ENCODE measurements at regions not wholly inside any gene's neighbourhood (a gene's known extent, or its start where the extent isn't known, plus 50 kb on each side); places are given as distances from the start of the nearest gene placed in this dataset.

- Histone ChIP-seq H3K36me3 (ENCODE audit: control insufficient read depth in 1 of 2, insufficient read depth in 2 of 2, low read length in 1 of 2) (no peaks in the 10 kb centered on the region), H3K9me3 (ENCODE audit: control insufficient read depth, low read length) (no peaks in the 10 kb centered on the region), H3K4me1 (ENCODE audit: control insufficient read depth in 1 of 2, insufficient read depth in 2 of 2, low read length in 2 of 2) (no peaks in the 10 kb centered on the region), H3K27ac (ENCODE audit: low read depth in 1 of 2, low read length in 2 of 2) (no peak overlapping the region), H3K4me3 (ENCODE audit: low read length in 2 of 2) (no peak overlapping the region), H3K27me3 (ENCODE audit: control insufficient read depth in 1 of 2, insufficient read depth in 2 of 2, low read length in 1 of 2) (no peaks in the 10 kb centered on the region)
- WGBS, 2 donors, result 49 to 53% methylated on average over 2 of the region's 2 CpGs
- ATAC-seq (ENCODE audit: low FRiP score) (no peak), DNase-seq (no peak)
- intact Hi-C loops (cut with DNase I), result no loop called here
Observed at GRCh38 chr2:34254272-34254878, 655.3 kb upstream of the FAM98A start.

GRCh38 chr2:34252111-34252510 lies 653.0 kb upstream of the FAM98A start:
- intact Hi-C loops (cut with DNase I), result no loop called here

DNA sequence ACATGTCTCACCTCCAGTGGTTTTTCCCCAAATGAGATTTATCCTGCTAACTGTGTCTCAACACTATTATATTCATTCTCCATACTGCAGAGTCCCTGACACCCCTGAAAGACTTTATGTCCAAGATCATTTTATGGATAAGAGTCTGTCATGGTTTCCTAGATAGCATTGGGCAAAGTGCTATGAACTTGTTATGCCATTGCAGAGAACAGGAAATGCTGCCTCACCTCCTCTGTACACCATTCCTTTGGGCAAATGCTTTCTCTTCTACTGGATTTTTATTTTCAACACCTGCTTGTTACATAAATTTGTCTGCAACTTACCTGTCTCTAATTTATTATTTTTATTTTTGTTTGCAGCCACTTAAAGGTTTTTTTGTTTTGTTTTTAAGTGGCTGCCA lies 652.5 kb upstream of the FAM98A start:
- DNase-seq (no peak), ATAC-seq (ENCODE audit: low FRiP score) (no peak)
- no peak overlapping the region for H3K4me3 ChIP-seq (ENCODE audit: low read length in 2 of 2)
- H3K9me3 ChIP-seq (ENCODE audit: control insufficient read depth, low read length), result no peaks in the 10 kb centered on the region
- no peak overlapping the region for H3K27ac ChIP-seq (ENCODE audit: low read depth in 1 of 2, low read length in 2 of 2)
- H3K27me3 ChIP-seq (ENCODE audit: control insufficient read depth in 1 of 2, insufficient read depth in 2 of 2, low read length in 1 of 2), result no peaks in the 10 kb centered on the region
- intact Hi-C loops (cut with DNase I), result no loop called here
- no peaks in the 10 kb centered on the region for H3K36me3 ChIP-seq (ENCODE audit: control insufficient read depth in 1 of 2, insufficient read depth in 2 of 2, low read length in 1 of 2)
- H3K4me1 ChIP-seq (ENCODE audit: control insufficient read depth in 1 of 2, insufficient read depth in 2 of 2, low read length in 2 of 2), result no peaks in the 10 kb centered on the region

More at GRCh38 chr2:34252111-34252510, 653.0 kb upstream of the FAM98A start:
- H3K27me3 ChIP-seq (ENCODE audit: control insufficient read depth in 1 of 2, insufficient read depth in 2 of 2, low read length in 1 of 2), result no peaks in the 10 kb centered on the region
- no peaks in the 10 kb centered on the region for H3K36me3 ChIP-seq (ENCODE audit: control insufficient read depth in 1 of 2, insufficient read depth in 2 of 2, low read length in 1 of 2)
- whole genome bisulfite sequencing, 2 donors, result 52 to 64% methylated on average over 3 of the region's 3 CpGs
- H3K9me3 ChIP-seq (ENCODE audit: control insufficient read depth, low read length), result no peaks in the 10 kb centered on the region
- DNase-seq (no peak), ATAC-seq (ENCODE audit: low FRiP score) (no peak)
- H3K27ac ChIP-seq (ENCODE audit: low read depth in 1 of 2, low read length in 2 of 2), result no peak overlapping the region
- H3K4me3 ChIP-seq (ENCODE audit: low read length in 2 of 2), result no peak overlapping the region
- no peaks in the 10 kb centered on the region for H3K4me1 ChIP-seq (ENCODE audit: control insufficient read depth in 1 of 2, insufficient read depth in 2 of 2, low read length in 2 of 2)

GRCh38 chr2:34244195-34244594 lies 645.1 kb upstream of the FAM98A start:
- intact Hi-C loops (cut with DNase I), result no loop called here
- Histone ChIP-seq H3K27ac (ENCODE audit: low read depth in 1 of 2, low read length in 2 of 2) (no peak overlapping the region), H3K4me1 (ENCODE audit: control insufficient read depth in 1 of 2, insufficient read depth in 2 of 2, low read length in 2 of 2) (no peaks in the 10 kb centered on the region), H3K36me3 (ENCODE audit: control insufficient read depth in 1 of 2, insufficient read depth in 2 of 2, low read length in 1 of 2) (no peaks in the 10 kb centered on the region), H3K4me3 (ENCODE audit: low read length in 2 of 2) (no peak overlapping the region), H3K9me3 (ENCODE audit: control insufficient read depth, low read length) (no peaks in the 10 kb centered on the region), H3K27me3 (ENCODE audit: control insufficient read depth in 1 of 2, insufficient read depth in 2 of 2, low read length in 1 of 2) (no peaks in the 10 kb centered on the region)
- WGBS, 2 donors, result 79 to 85% methylated on average over 3 of the region's 3 CpGs
- DNase-seq, result no peak
- ATAC-seq (ENCODE audit: low FRiP score), result no peak

DNA sequence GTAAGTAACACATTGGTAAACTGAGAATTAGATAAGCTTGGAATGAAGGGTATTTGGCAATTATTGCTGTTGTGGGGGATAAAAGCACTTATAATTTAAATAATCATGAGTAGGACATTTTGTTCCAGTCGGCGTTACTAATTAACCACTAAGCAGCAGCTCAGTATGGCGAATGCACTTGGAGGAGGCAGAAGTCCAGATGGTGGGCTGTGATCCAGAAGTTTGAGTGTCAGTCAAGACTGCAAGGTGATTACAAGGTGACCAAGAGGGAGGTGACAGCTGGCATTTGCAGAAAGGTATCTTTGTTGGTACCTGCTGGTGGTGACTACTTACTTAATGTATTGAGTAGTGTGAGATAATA lies 643.6 kb upstream of the FAM98A start:
- Histone ChIP-seq H3K36me3 (ENCODE audit: control insufficient read depth in 1 of 2, insufficient read depth in 2 of 2, low read length in 1 of 2) (no peaks in the 10 kb centered on the region), H3K27ac (ENCODE audit: low read depth in 1 of 2, low read length in 2 of 2) (no peak overlapping the region), H3K4me3 (ENCODE audit: low read length in 2 of 2) (no peak overlapping the region), H3K27me3 (ENCODE audit: control insufficient read depth in 1 of 2, insufficient read depth in 2 of 2, low read length in 1 of 2) (no peaks in the 10 kb centered on the region), H3K9me3 (ENCODE audit: control insufficient read depth, low read length) (peaks cover 2% of the 10 kb centered on the region), H3K4me1 (ENCODE audit: control insufficient read depth in 1 of 2, insufficient read depth in 2 of 2, low read length in 2 of 2) (no peaks in the 10 kb centered on the region)
- 31 to 36% methylated on average over 3 of the region's 3 CpGs for WGBS, 2 donors
- intact Hi-C loops (cut with DNase I), result no loop called here
- no peak for DNase-seq
- no peak for ATAC-seq (ENCODE audit: low FRiP score)

DNA sequence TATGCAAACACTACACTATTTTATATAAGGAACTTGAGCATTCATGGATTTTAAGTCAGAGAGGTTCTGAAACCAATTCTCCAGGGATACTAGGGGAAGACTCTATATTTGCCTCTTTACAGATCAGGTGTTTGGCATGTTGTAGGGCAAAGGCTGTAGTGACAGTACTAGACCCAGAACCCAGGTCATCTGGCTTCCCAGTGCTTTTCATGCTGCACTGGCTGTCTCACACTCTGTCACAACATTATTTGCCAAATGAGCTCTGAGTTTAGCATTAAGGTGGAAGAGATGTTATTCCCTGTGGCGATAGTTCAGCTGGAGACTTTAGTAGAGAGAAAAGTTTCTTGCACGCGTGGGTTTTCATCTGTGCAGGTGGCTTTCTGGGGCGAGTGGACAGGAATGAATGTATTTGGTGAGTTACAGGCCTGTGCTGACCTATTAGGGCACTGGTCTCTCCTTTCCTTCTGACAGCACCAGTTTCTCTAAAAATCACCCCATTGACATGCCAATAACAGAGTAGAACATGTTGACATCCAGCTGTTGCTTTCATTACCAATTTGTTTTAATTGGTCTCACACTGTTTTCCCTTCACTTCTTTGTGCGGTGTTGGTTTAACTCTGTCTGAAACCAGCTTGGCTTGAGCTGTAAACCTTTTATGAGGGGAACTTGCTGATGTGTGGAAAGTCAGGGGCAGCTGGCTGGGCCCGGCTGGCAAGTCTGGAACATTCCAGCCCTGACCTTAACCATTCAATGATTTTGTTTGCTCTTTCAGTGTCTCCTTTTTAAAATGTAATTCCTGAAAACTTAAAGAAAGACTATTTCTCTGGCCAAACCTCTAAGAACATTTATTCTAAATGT lies 643.0 kb upstream of the FAM98A start:
- DNase-seq, result no peak
- WGBS, 2 donors, result 51 to 56% methylated on average over 6 of the region's 6 CpGs

GRCh38 chr2:34239511-34239910 lies 640.4 kb upstream of the FAM98A start:
- Histone ChIP-seq H3K36me3 (ENCODE audit: control insufficient read depth in 1 of 2, insufficient read depth in 2 of 2, low read length in 1 of 2) (no peaks in the 10 kb centered on the region), H3K9me3 (ENCODE audit: control insufficient read depth, low read length) (peaks cover 4% of the 10 kb centered on the region), H3K27ac (ENCODE audit: low read depth in 1 of 2, low read length in 2 of 2) (no peak overlapping the region), H3K27me3 (ENCODE audit: control insufficient read depth in 1 of 2, insufficient read depth in 2 of 2, low read length in 1 of 2) (no peaks in the 10 kb centered on the region), H3K4me3 (ENCODE audit: low read length in 2 of 2) (no peak overlapping the region), H3K4me1 (ENCODE audit: control insufficient read depth in 1 of 2, insufficient read depth in 2 of 2, low read length in 2 of 2) (no peaks in the 10 kb centered on the region)
- intact Hi-C loops (cut with DNase I), result no loop called here
- ATAC-seq (ENCODE audit: low FRiP score) (no peak), DNase-seq (no peak)
- WGBS, 2 donors, result 59 to 66% methylated on average over 1 of the region's 1 CpG

More for the DNA sequence above, 643.0 kb upstream of the FAM98A start:
- H3K9me3 ChIP-seq (ENCODE audit: control insufficient read depth, low read length), result peaks cover 2% of the 10 kb centered on the region
- no peaks in the 10 kb centered on the region for H3K4me1 ChIP-seq (ENCODE audit: control insufficient read depth in 1 of 2, insufficient read depth in 2 of 2, low read length in 2 of 2)
- no peaks in the 10 kb centered on the region for H3K36me3 ChIP-seq (ENCODE audit: control insufficient read depth in 1 of 2, insufficient read depth in 2 of 2, low read length in 1 of 2)
- H3K4me3 ChIP-seq (ENCODE audit: low read length in 2 of 2), result no peak overlapping the region
- intact Hi-C loops (cut with DNase I), result no loop called here
- no peak overlapping the region for H3K27ac ChIP-seq (ENCODE audit: low read depth in 1 of 2, low read length in 2 of 2)
- no peaks in the 10 kb centered on the region for H3K27me3 ChIP-seq (ENCODE audit: control insufficient read depth in 1 of 2, insufficient read depth in 2 of 2, low read length in 1 of 2)
- ATAC-seq (ENCODE audit: low FRiP score), result no peak

DNA sequence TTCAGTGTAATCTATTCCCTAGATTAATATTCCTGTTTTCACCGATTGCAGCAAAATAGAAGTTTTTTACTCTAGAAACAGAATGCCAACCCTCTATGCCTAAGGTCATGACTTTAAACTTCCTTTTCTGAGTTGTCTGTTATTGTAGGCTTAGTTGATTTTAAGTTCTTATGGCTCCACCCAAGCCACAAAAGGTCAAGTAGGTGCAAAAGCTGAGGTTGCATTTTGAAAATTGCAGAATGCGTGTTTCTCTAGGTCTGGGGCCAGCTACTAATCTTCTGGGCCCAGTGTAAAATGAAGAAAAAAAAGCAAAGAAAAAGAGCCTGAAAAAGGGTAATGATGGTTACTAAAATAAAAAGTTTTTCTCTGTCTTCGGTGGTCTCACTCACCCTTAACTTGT lies 635.7 kb upstream of the FAM98A start:
- DNase-seq, result no peak
- Histone ChIP-seq H3K9me3 (ENCODE audit: control insufficient read depth, low read length) (peaks cover 4% of the 10 kb centered on the region), H3K36me3 (ENCODE audit: control insufficient read depth in 1 of 2, insufficient read depth in 2 of 2, low read length in 1 of 2) (no peaks in the 10 kb centered on the region), H3K4me1 (ENCODE audit: control insufficient read depth in 1 of 2, insufficient read depth in 2 of 2, low read length in 2 of 2) (no peaks in the 10 kb centered on the region), H3K4me3 (ENCODE audit: low read length in 2 of 2) (no peak overlapping the region), H3K27ac (ENCODE audit: low read depth in 1 of 2, low read length in 2 of 2) (no peak overlapping the region), H3K27me3 (ENCODE audit: control insufficient read depth in 1 of 2, insufficient read depth in 2 of 2, low read length in 1 of 2) (no peaks in the 10 kb centered on the region)
- intact Hi-C loops (cut with DNase I), result no loop called here
- no peak for ATAC-seq (ENCODE audit: low FRiP score)
- WGBS, 2 donors, result 21 to 35% methylated on average over 3 of the region's 3 CpGs

DNA sequence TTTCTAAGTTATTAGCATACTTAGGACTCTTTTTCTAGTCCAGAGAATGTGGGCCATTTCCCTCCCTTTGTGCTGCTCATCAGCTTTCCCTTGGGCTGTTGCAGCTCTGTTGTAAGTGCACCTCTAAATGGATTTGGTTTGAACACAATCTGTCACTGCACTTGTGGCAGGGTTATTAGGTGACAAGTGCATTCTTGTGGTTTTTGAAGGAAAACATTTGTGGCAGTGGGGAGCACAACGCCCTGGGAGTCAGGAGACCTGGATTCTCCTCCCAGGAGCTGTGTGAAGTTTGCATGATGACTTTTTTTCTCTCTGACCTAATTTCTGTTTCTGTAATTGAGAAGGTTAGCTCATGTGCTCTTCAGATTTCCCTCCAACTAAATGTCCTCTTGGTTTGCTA lies 630.9 kb upstream of the FAM98A start:
- no peak overlapping the region for H3K4me3 ChIP-seq (ENCODE audit: low read length in 2 of 2)
- no peaks in the 10 kb centered on the region for H3K36me3 ChIP-seq (ENCODE audit: control insufficient read depth in 1 of 2, insufficient read depth in 2 of 2, low read length in 1 of 2)
- H3K4me1 ChIP-seq (ENCODE audit: control insufficient read depth in 1 of 2, insufficient read depth in 2 of 2, low read length in 2 of 2), result no peaks in the 10 kb centered on the region
- H3K9me3 ChIP-seq (ENCODE audit: control insufficient read depth, low read length), result no peaks in the 10 kb centered on the region
- 40 to 46% methylated on average over 1 of the region's 1 CpG for WGBS, 2 donors
- no peak overlapping the region for H3K27ac ChIP-seq (ENCODE audit: low read depth in 1 of 2, low read length in 2 of 2)
- intact Hi-C loops (cut with DNase I), result no loop called here
- H3K27me3 ChIP-seq (ENCODE audit: control insufficient read depth in 1 of 2, insufficient read depth in 2 of 2, low read length in 1 of 2), result no peaks in the 10 kb centered on the region
- no peak for DNase-seq
- ATAC-seq (ENCODE audit: low FRiP score), result no peak

All from aorta (tissue), 5 donors.